ENCODE measurements at regions not wholly inside any gene's neighbourhood (a gene's known extent, or its start where the extent isn't known, plus 50 kb on each side); places are given as distances from the start of the nearest gene placed in this dataset.

GRCh38 chr3:137409584-137409983, 354.5 kb upstream of the SOX14 start:
- Histone ChIP-seq H3K9me3 (ENCODE audit: control insufficient read depth in 2 of 3, low read length in 3 of 3) (no peaks in the 10 kb centered on the region), H3K4me3 (ENCODE audit: low read length) (no peak overlapping the region), H3K4me1 (ENCODE audit: control insufficient read depth in 2 of 2, insufficient read depth in 2 of 2, low read length in 2 of 2) (no peaks in the 10 kb centered on the region), H3K27me3 (ENCODE audit: control insufficient read depth in 2 of 2, insufficient read depth in 2 of 2, low read length in 2 of 2) (no peaks in the 10 kb centered on the region), H3K36me3 (ENCODE audit: control insufficient read depth in 2 of 3, insufficient read depth in 3 of 3, low read length in 3 of 3) (no peaks in the 10 kb centered on the region), H3K27ac (ENCODE audit: low read depth, low read length) (no peak overlapping the region)
- ChIA-PET POLR2A (no interaction called here), CTCF (no interaction called here)
- Mint-ChIP-seq H3K4me1 (no peaks in the 10 kb centered on the region), H3K27ac (no peak overlapping the region), H3K9me3 (peaks cover 0 to 8% (median 0%) of the 10 kb centered on the region in 11 donors), H3K4me3 (no peak overlapping the region), H3K27me3 (peaks cover 0 to 10% (median 0%) of the 10 kb centered on the region in 5 donors), H3K36me3 (no peaks in the 10 kb centered on the region)
- no peak for DNase-seq
- ATAC-seq = no peak
- intact Hi-C loops (cut with micrococcal nuclease) = no loop called here

- Mint-ChIP-seq H3K27me3 (peaks cover 0 to 10% (median 0%) of the 10 kb centered on the region in 5 donors), H3K36me3 (no peaks in the 10 kb centered on the region), H3K4me3 (no peak overlapping the region), H3K4me1 (no peaks in the 10 kb centered on the region), H3K27ac (no peak overlapping the region), H3K9me3 (peaks cover 0 to 8% (median 2%) of the 10 kb centered on the region in 11 donors)
- Histone ChIP-seq H3K36me3 (ENCODE audit: control insufficient read depth in 2 of 3, insufficient read depth in 3 of 3, low read length in 3 of 3) (no peaks in the 10 kb centered on the region), H3K27ac (ENCODE audit: low read depth, low read length) (no peak overlapping the region), H3K27me3 (ENCODE audit: control insufficient read depth in 2 of 2, insufficient read depth in 2 of 2, low read length in 2 of 2) (no peaks in the 10 kb centered on the region), H3K4me1 (ENCODE audit: control insufficient read depth in 2 of 2, insufficient read depth in 2 of 2, low read length in 2 of 2) (no peaks in the 10 kb centered on the region), H3K4me3 (ENCODE audit: low read length) (no peak overlapping the region), H3K9me3 (ENCODE audit: control insufficient read depth in 2 of 3, low read length in 3 of 3) (no peaks in the 10 kb centered on the region)
- DNase-seq (no peak), ATAC-seq (no peak)
- ChIA-PET CTCF (no interaction called here), POLR2A (no interaction called here)
- intact Hi-C loops (cut with micrococcal nuclease) = no loop called here
Measured at GRCh38 chr3:137410028-137410427, 354.1 kb upstream of the SOX14 start.

GRCh38 chr3:137420198-137420995, 343.7 kb upstream of the SOX14 start:
- no peak overlapping the region for H3K4me3 Mint-ChIP-seq
- intact Hi-C loops (cut with micrococcal nuclease) = no loop called here
- ATAC-seq = no peak
- CTCF ChIA-PET = no interaction called here
- Histone ChIP-seq H3K4me1 (ENCODE audit: control insufficient read depth in 2 of 2, insufficient read depth in 2 of 2, low read length in 2 of 2) (no peaks in the 10 kb centered on the region), H3K27ac (ENCODE audit: low read depth, low read length) (no peak overlapping the region), H3K9me3 (ENCODE audit: control insufficient read depth in 2 of 3, low read length in 3 of 3) (peaks cover 0 to 19% (median 0%) of the 10 kb centered on the region in 3 experiments), H3K4me3 (ENCODE audit: low read length) (no peak overlapping the region), H3K36me3 (ENCODE audit: control insufficient read depth in 2 of 3, insufficient read depth in 3 of 3, low read length in 3 of 3) (no peaks in the 10 kb centered on the region), H3K27me3 (ENCODE audit: control insufficient read depth in 2 of 2, insufficient read depth in 2 of 2, low read length in 2 of 2) (no peaks in the 10 kb centered on the region)
- no peak for DNase-seq
- H3K36me3 Mint-ChIP-seq = no peaks in the 10 kb centered on the region
- H3K27ac Mint-ChIP-seq = no peak overlapping the region
- H3K9me3 Mint-ChIP-seq = peaks cover 9 to 51% (median 28%) of the 10 kb centered on the region in 11 donors
- H3K4me1 Mint-ChIP-seq = no peaks in the 10 kb centered on the region
- POLR2A ChIA-PET = no interaction called here
- H3K27me3 Mint-ChIP-seq = no peaks in the 10 kb centered on the region

GRCh38 chr3:137438561-137438960, 325.6 kb upstream of the SOX14 start:
- H3K9me3 Mint-ChIP-seq = peaks cover 0 to 11% (median 6%) of the 10 kb centered on the region in 11 donors
- Histone ChIP-seq H3K4me1 (ENCODE audit: control insufficient read depth in 2 of 2, insufficient read depth in 2 of 2, low read length in 2 of 2) (no peaks in the 10 kb centered on the region), H3K9me3 (ENCODE audit: control insufficient read depth in 2 of 3, low read length in 3 of 3) (no peaks in the 10 kb centered on the region), H3K27me3 (ENCODE audit: control insufficient read depth in 2 of 2, insufficient read depth in 2 of 2, low read length in 2 of 2) (no peaks in the 10 kb centered on the region), H3K36me3 (ENCODE audit: control insufficient read depth in 2 of 3, insufficient read depth in 3 of 3, low read length in 3 of 3) (no peaks in the 10 kb centered on the region), H3K27ac (ENCODE audit: low read depth, low read length) (no peak overlapping the region), H3K4me3 (ENCODE audit: low read length) (no peak overlapping the region)
- intact Hi-C loops (cut with micrococcal nuclease) = no loop called here
- H3K27ac Mint-ChIP-seq = no peak overlapping the region
- no peaks in the 10 kb centered on the region for H3K36me3 Mint-ChIP-seq
- no peak for DNase-seq
- no peak for ATAC-seq
- H3K4me3 Mint-ChIP-seq = no peak overlapping the region
- ChIA-PET POLR2A (no interaction called here), CTCF (no interaction called here)
- H3K4me1 Mint-ChIP-seq = no peaks in the 10 kb centered on the region
- H3K27me3 Mint-ChIP-seq = no peaks in the 10 kb centered on the region

GRCh38 chr3:137460944-137461343, 303.2 kb upstream of the SOX14 start:
- DNase-seq = no peak
- H3K27ac ChIP-seq (ENCODE audit: low read depth, low read length) = no peak overlapping the region
- Mint-ChIP-seq H3K4me3 (no peak overlapping the region), H3K9me3 (peaks cover 0 to 16% (median 6%) of the 10 kb centered on the region in 11 donors), H3K4me1 (no peaks in the 10 kb centered on the region), H3K36me3 (no peaks in the 10 kb centered on the region), H3K27me3 (no peaks in the 10 kb centered on the region), H3K27ac (no peak overlapping the region)
- no peak overlapping the region for H3K4me3 ChIP-seq (ENCODE audit: low read length)
- ChIA-PET POLR2A (no interaction called here), CTCF (no interaction called here)
- H3K9me3 ChIP-seq (ENCODE audit: control insufficient read depth in 2 of 3, low read length in 3 of 3) = no peaks in the 10 kb centered on the region
- H3K4me1 ChIP-seq (ENCODE audit: control insufficient read depth in 2 of 2, insufficient read depth in 2 of 2, low read length in 2 of 2) = no peaks in the 10 kb centered on the region
- no peaks in the 10 kb centered on the region for H3K36me3 ChIP-seq (ENCODE audit: control insufficient read depth in 2 of 3, insufficient read depth in 3 of 3, low read length in 3 of 3)
- ATAC-seq = no peak
- no peaks in the 10 kb centered on the region for H3K27me3 ChIP-seq (ENCODE audit: control insufficient read depth in 2 of 2, insufficient read depth in 2 of 2, low read length in 2 of 2)
- intact Hi-C loops (cut with micrococcal nuclease) = no loop called here

- no peaks in the 10 kb centered on the region for H3K36me3 ChIP-seq (ENCODE audit: control insufficient read depth in 2 of 3, insufficient read depth in 3 of 3, low read length in 3 of 3)
- H3K9me3 Mint-ChIP-seq = peaks cover 0 to 16% (median 6%) of the 10 kb centered on the region in 11 donors
- ATAC-seq = no peak
- H3K4me1 Mint-ChIP-seq = no peaks in the 10 kb centered on the region
- no peak for DNase-seq
- CTCF ChIA-PET = no interaction called here
- H3K4me1 ChIP-seq (ENCODE audit: control insufficient read depth in 2 of 2, insufficient read depth in 2 of 2, low read length in 2 of 2) = no peaks in the 10 kb centered on the region
- H3K27me3 ChIP-seq (ENCODE audit: control insufficient read depth in 2 of 2, insufficient read depth in 2 of 2, low read length in 2 of 2) = no peaks in the 10 kb centered on the region
- no peaks in the 10 kb centered on the region for H3K36me3 Mint-ChIP-seq
- intact Hi-C loops (cut with micrococcal nuclease) = no loop called here
- no peak overlapping the region for H3K4me3 ChIP-seq (ENCODE audit: low read length)
- no peak overlapping the region for H3K4me3 Mint-ChIP-seq
- H3K27ac ChIP-seq (ENCODE audit: low read depth, low read length) = no peak overlapping the region
- POLR2A ChIA-PET = no interaction called here
- H3K27me3 Mint-ChIP-seq = no peaks in the 10 kb centered on the region
- H3K9me3 ChIP-seq (ENCODE audit: control insufficient read depth in 2 of 3, low read length in 3 of 3) = no peaks in the 10 kb centered on the region
- no peak overlapping the region for H3K27ac Mint-ChIP-seq
Measured at GRCh38 chr3:137463131-137463530, 301.0 kb upstream of the SOX14 start.

- DNase-seq (no peak), ATAC-seq (no peak)
- H3K27ac ChIP-seq (ENCODE audit: low read depth, low read length) = no peak overlapping the region
- POLR2A ChIA-PET = no interaction called here
- intact Hi-C loops (cut with micrococcal nuclease) = no loop called here
- Mint-ChIP-seq H3K4me1 (no peaks in the 10 kb centered on the region), H3K9me3 (peaks cover 0 to 16% (median 6%) of the 10 kb centered on the region in 11 donors), H3K36me3 (no peaks in the 10 kb centered on the region), H3K4me3 (no peak overlapping the region), H3K27ac (no peak overlapping the region), H3K27me3 (no peaks in the 10 kb centered on the region)
- no peaks in the 10 kb centered on the region for H3K36me3 ChIP-seq (ENCODE audit: control insufficient read depth in 2 of 3, insufficient read depth in 3 of 3, low read length in 3 of 3)
- no peaks in the 10 kb centered on the region for H3K4me1 ChIP-seq (ENCODE audit: control insufficient read depth in 2 of 2, insufficient read depth in 2 of 2, low read length in 2 of 2)
- H3K4me3 ChIP-seq (ENCODE audit: low read length) = no peak overlapping the region
- no peaks in the 10 kb centered on the region for H3K9me3 ChIP-seq (ENCODE audit: control insufficient read depth in 2 of 3, low read length in 3 of 3)
- CTCF ChIA-PET = no interaction called here
- no peaks in the 10 kb centered on the region for H3K27me3 ChIP-seq (ENCODE audit: control insufficient read depth in 2 of 2, insufficient read depth in 2 of 2, low read length in 2 of 2)
Measured at GRCh38 chr3:137464341-137464740, 299.8 kb upstream of the SOX14 start.

Measured in naive thymus-derived CD4-positive, alpha-beta T cell (primary cell).